ENCODE measurements at regions not wholly inside any gene's neighbourhood (a gene's known extent, or its start where the extent isn't known, plus 50 kb on each side); places are given as distances from the start of the nearest gene placed in this dataset.
"Not testable (repeated sequence)": the region's sequence is repeated elsewhere in the genome, so short reads cannot be mapped to it uniquely, and the experiment has no call there.

- in situ Hi-C loops (cut with MboI; ENCODE audit: low pct_unique_long_range_greater_than_20kb, low sequenced_read_pairs); DNase-seq: not testable (repeated sequence)
Measured at GRCh38 chr12:54105809-54106208, 52.2 kb downstream of the HOXC4 start.

- in situ Hi-C loops (cut with MboI; ENCODE audit: low pct_unique_long_range_greater_than_20kb, low sequenced_read_pairs); DNase-seq: not testable (repeated sequence)
Measured at GRCh38 chr12:54106252-54106651, 52.6 kb downstream of the HOXC4 start.

GRCh38 chr12:54106803-54107579, 53.4 kb downstream of the HOXC4 start:
- in situ Hi-C loops (cut with MboI; ENCODE audit: low pct_unique_long_range_greater_than_20kb, low sequenced_read_pairs), result not testable (repeated sequence)

GRCh38 chr12:54112336-54112735, 58.7 kb downstream of the HOXC4 start:
- DNase-seq; in situ Hi-C loops (cut with MboI; ENCODE audit: low pct_unique_long_range_greater_than_20kb, low sequenced_read_pairs): not testable (repeated sequence)

More at GRCh38 chr12:54106803-54107579, 53.4 kb downstream of the HOXC4 start:
- DNase-seq, result not testable (repeated sequence)

GRCh38 chr12:54116055-54116454, 62.4 kb downstream of the HOXC4 start:
- in situ Hi-C loops (cut with MboI; ENCODE audit: low pct_unique_long_range_greater_than_20kb, low sequenced_read_pairs); DNase-seq: not testable (repeated sequence)

GRCh38 chr12:54117392-54117791, 63.8 kb downstream of the HOXC4 start:
- in situ Hi-C loops (cut with MboI; ENCODE audit: low pct_unique_long_range_greater_than_20kb, low sequenced_read_pairs); DNase-seq: not testable (repeated sequence)

- in situ Hi-C loops (cut with MboI; ENCODE audit: low pct_unique_long_range_greater_than_20kb, low sequenced_read_pairs), result not testable (repeated sequence)
Measured at GRCh38 chr12:54119082-54119481, 65.4 kb downstream of the HOXC4 start.

GRCh38 chr12:54123981-54124380, 64.8 kb downstream of the SMUG1 start:
- DNase-seq; in situ Hi-C loops (cut with MboI; ENCODE audit: low pct_unique_long_range_greater_than_20kb, low sequenced_read_pairs): not testable (repeated sequence)

More at GRCh38 chr12:54119082-54119481, 65.4 kb downstream of the HOXC4 start:
- not testable (repeated sequence) for DNase-seq

- DNase-seq; in situ Hi-C loops (cut with MboI; ENCODE audit: low pct_unique_long_range_greater_than_20kb, low sequenced_read_pairs): not testable (repeated sequence)
Measured at GRCh38 chr12:54125708-54126028, 63.1 kb downstream of the SMUG1 start.

GRCh38 chr12:54126029-54126695, 62.6 kb downstream of the SMUG1 start:
- in situ Hi-C loops (cut with MboI; ENCODE audit: low pct_unique_long_range_greater_than_20kb, low sequenced_read_pairs), result no loop called here
- DNase-seq, result no peak

- DNase-seq, result peak; percentile 19
- in situ Hi-C loops (cut with MboI; ENCODE audit: low pct_unique_long_range_greater_than_20kb, low sequenced_read_pairs), result no loop called here
Measured at GRCh38 chr12:54126696-54127537, 61.9 kb downstream of the SMUG1 start.

GRCh38 chr12:54127538-54128259, 61.1 kb downstream of the SMUG1 start:
- no peak for DNase-seq
- in situ Hi-C loops (cut with MboI; ENCODE audit: low pct_unique_long_range_greater_than_20kb, low sequenced_read_pairs), result no loop called here

- in situ Hi-C loops (cut with MboI; ENCODE audit: low pct_unique_long_range_greater_than_20kb, low sequenced_read_pairs), result no loop called here
- no peak for DNase-seq
Measured at GRCh38 chr12:54128416-54128815, 60.4 kb downstream of the SMUG1 start.

GRCh38 chr12:54129028-54129903, 59.5 kb downstream of the SMUG1 start:
- in situ Hi-C loops (cut with MboI; ENCODE audit: low pct_unique_long_range_greater_than_20kb, low sequenced_read_pairs), result no loop called here
- no peak for DNase-seq

All from KBM-7 (cell line).